ENCODE measurements at regions not wholly inside any gene's neighbourhood (a gene's known extent, or its start where the extent isn't known, plus 50 kb on each side); places are given as distances from the start of the nearest gene placed in this dataset.

DNA sequence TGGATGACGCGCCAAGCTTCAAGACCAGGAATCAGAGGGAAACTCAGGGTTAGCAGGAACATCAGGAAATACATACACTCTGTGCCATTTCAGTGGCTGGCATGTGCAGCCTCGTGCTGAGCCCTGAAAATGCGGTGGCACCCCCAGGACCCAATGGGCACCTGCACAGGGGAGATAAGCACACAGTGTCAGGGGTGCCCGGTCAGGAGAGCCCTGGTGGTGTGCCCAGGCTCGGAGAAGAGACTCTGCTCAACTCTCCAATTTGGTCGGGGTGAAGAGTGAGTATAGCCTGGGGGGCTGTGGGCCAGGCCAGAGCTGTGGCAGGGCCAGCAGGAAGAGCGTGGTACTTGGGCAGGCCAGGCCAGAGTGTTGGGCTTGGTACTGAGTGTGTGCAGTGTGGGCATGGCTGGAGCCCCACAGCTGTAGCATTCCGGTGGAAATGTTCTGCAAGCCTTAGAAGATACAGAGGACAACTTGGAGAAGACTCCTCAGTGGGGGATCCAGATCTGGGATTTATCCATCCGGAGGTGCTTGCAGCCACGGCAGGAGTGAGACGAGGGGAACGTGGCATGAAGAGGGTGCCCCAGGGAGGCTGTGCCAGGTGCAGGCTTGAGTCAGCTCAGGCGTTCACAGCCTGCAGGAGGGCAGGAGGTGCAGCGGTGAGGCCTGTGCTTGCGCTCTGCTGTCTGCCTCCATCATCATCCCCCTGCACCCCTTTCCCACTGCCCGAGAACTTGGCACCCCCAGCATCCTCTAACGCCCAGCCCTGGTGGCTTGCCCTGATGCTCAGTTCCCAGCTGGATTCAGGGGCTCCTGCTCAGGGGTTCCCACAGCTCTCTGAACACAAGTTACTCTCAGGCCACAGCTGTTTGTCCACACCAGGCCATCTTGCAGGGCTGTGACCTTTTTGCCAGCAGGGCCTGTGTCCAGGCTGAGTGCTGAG is 451.7 kb upstream of the HS6ST1 start:
- no peaks in the 10 kb centered on the region for H3K27me3 ChIP-seq (ENCODE audit: insufficient read depth, low read length)
- no peaks in the 10 kb centered on the region for H3K4me1 ChIP-seq (ENCODE audit: insufficient read depth, low read length)
- no peak overlapping the region for H3K4me3 ChIP-seq (ENCODE audit: low read length)
- H3K9me3 ChIP-seq (ENCODE audit: low read depth, low read length), result no peaks in the 10 kb centered on the region

DNA sequence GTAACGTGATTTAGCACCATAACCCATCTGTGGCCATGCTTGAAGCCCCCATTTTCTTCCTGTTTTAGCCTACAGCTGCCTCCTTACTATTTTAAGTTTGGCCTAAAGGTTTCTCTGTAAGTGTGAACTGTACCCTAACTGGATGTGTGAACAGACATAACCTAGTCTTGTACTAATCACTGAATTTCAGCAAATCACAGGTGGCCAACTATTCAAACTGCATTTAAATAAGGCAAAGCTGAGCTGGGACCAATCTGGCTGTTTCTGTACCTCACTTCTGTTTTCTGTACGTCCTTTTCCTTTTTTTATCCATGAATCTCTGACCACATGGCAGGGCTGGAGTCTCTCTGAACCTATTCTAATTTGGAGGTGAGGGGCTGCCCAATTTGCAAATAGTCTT is 452.7 kb upstream of the HS6ST1 start:
- no peak overlapping the region for H3K4me3 ChIP-seq (ENCODE audit: low read length)
- H3K4me1 ChIP-seq (ENCODE audit: insufficient read depth, low read length), result no peaks in the 10 kb centered on the region
- H3K9me3 ChIP-seq (ENCODE audit: low read depth, low read length), result no peaks in the 10 kb centered on the region
- H3K27me3 ChIP-seq (ENCODE audit: insufficient read depth, low read length), result no peaks in the 10 kb centered on the region

DNA sequence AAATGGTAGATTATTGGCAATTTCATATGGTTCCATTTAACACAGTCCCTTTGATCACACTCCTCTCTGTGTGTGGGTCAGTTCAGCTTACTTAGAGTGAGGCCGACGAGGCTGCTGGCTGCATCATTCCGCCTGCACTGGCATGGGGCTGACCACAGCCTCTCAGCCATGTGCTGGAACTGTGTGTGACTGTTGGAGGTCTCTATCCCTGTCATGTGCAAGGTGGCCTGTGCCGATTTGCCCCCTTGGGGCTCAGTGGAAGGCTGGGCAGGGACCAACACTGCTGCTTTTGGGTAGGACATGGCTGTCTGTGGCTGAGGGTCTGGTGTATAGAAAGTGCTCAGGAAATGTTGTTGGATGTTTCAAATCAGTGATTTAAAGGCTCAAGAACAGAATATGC is 454.0 kb upstream of the HS6ST1 start:
- no peaks in the 10 kb centered on the region for H3K9me3 ChIP-seq (ENCODE audit: low read depth, low read length)
- H3K4me1 ChIP-seq (ENCODE audit: insufficient read depth, low read length), result no peaks in the 10 kb centered on the region
- H3K4me3 ChIP-seq (ENCODE audit: low read length), result no peak overlapping the region
- no peaks in the 10 kb centered on the region for H3K27me3 ChIP-seq (ENCODE audit: insufficient read depth, low read length)

DNA sequence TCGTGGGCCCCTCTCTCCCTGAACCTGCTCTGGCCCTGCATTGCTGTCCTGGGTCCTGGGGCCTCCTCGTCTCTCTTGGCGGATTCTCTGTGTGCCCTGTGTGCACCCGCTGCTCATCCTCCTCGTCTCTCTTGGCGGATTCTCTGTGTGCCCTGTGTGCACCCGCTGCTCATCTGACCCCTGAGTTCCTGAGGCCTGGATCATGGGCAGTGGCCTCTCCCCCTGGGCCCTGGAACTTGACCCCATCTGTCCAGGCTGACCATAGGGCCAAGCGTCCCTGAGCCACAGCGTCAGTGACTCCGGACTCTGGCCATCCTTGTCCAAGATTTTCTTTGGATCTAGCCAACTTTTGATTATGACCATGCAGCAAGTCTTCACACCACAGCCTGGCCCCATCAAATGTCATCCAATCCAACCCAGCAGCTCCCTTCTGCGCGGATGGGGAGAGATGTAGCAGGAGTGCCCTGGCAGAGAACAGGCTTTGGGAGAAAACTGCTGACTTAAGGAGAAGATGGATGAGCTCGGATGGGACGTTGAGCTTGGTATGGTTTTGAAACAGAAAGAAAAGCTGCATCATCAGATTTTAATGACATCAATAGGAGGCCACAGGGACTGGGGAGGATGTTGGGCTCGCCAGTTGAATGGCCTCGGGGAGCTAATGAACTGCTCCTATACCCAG is 455.1 kb upstream of the HS6ST1 start:
- Histone ChIP-seq H3K4me1 (ENCODE audit: insufficient read depth, low read length) (no peaks in the 10 kb centered on the region), H3K27me3 (ENCODE audit: insufficient read depth, low read length) (no peaks in the 10 kb centered on the region), H3K9me3 (ENCODE audit: low read depth, low read length) (no peaks in the 10 kb centered on the region), H3K4me3 (ENCODE audit: low read length) (no peak overlapping the region)

DNA sequence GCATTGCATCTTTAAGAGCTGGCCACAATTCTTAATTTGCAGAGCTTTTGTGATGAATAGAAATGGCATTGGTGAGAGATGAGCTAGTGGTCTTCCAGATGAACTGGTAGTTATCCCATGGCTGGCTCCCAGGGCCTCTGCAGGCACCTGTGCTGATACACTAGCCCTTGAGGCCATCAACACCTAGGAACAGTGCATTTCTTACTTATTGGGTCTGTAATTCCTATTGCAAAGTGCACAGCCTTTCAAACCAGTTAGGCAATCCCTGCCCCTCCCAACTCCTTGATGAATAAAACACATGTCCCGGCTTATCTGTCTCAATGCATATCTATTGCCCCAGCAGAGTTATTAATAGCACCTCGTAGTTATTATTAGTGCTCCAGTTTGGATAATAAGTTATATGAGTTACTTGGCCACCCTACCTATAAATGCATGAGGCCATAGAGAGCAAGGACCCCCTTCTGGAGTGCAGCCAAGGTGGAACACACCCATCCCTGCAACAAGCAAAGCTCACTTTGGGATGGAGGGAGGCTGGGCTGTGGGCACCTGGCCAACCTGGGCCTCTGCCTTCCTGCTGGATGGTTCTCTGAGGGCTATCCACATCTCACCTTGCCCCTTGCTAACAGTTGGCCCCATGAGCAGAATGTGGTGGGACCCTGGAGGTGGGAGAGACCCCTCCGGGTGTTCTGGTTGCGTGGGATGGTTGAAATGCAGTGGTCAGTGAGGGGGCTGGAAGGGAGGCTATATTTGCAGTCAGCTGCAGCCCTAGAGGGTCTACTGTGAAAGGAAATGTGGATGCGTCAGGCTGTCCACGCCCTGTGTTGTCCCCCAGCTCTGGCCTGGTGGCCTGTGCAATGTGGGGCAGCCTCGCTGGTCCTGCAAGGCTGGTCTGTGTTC is 455.9 kb upstream of the HS6ST1 start:
- H3K27me3 ChIP-seq (ENCODE audit: insufficient read depth, low read length), result no peaks in the 10 kb centered on the region
- H3K4me3 ChIP-seq (ENCODE audit: low read length), result no peak overlapping the region
- H3K4me1 ChIP-seq (ENCODE audit: insufficient read depth, low read length), result no peaks in the 10 kb centered on the region
- H3K9me3 ChIP-seq (ENCODE audit: low read depth, low read length), result no peaks in the 10 kb centered on the region

DNA sequence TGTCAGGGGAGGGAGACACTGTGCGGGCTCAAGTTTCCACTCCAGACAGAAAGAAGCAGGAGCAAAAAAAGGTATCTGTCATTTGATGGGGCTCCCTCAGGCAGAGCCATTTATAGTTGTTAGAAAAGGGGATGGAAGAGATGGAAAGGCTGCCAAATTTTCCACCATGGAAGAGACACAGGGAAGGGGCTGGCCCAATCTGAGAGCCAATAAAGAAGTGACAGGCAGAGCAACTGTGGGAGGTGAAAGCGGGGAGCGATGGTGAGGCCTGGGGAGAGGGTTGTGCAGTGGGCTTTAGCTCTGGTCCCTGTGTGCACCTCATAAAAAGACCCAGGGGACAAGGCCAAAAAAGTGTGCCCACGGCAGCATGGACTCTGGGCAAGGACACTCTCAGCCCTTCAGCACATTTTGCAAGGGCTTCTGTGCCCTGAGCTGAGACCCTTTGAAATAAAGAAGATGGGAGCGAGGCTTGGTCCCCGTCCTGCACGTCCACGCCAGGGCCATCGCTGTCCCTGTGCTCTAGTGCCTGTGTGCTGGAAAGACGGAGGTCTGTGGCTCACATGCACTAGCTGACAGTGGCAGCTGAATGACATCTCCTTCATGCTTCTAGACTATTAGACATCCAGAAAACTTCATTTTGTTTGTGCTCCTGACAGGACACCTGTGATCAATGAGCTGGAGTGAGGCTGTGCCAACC is 456.7 kb upstream of the HS6ST1 start:
- Histone ChIP-seq H3K27me3 (ENCODE audit: insufficient read depth, low read length) (no peaks in the 10 kb centered on the region), H3K9me3 (ENCODE audit: low read depth, low read length) (no peaks in the 10 kb centered on the region), H3K4me1 (ENCODE audit: insufficient read depth, low read length) (no peaks in the 10 kb centered on the region), H3K4me3 (ENCODE audit: low read length) (no peak overlapping the region)

DNA sequence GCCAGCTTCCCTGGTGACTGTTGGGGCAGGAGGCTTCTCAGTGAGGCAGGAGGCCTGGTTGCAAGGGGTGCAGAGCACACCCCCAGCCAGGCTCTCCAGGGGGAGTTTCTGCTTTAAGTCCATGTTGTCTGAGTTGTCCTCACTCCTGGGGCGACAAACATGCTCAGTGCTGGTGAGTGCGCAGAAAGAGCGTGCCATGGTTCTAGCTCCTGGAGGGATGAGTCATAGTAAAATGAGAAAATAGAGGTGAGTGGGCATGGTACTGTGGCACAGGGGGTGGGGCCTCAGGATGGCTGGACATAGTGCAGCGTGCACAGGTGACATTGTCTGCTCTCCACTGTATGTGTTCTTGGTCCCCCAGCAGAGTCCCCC is 457.2 kb upstream of the HS6ST1 start:
- no peaks in the 10 kb centered on the region for H3K27me3 ChIP-seq (ENCODE audit: insufficient read depth, low read length)
- no peak overlapping the region for H3K4me3 ChIP-seq (ENCODE audit: low read length)
- H3K9me3 ChIP-seq (ENCODE audit: low read depth, low read length), result no peaks in the 10 kb centered on the region
- H3K4me1 ChIP-seq (ENCODE audit: insufficient read depth, low read length), result no peaks in the 10 kb centered on the region

DNA sequence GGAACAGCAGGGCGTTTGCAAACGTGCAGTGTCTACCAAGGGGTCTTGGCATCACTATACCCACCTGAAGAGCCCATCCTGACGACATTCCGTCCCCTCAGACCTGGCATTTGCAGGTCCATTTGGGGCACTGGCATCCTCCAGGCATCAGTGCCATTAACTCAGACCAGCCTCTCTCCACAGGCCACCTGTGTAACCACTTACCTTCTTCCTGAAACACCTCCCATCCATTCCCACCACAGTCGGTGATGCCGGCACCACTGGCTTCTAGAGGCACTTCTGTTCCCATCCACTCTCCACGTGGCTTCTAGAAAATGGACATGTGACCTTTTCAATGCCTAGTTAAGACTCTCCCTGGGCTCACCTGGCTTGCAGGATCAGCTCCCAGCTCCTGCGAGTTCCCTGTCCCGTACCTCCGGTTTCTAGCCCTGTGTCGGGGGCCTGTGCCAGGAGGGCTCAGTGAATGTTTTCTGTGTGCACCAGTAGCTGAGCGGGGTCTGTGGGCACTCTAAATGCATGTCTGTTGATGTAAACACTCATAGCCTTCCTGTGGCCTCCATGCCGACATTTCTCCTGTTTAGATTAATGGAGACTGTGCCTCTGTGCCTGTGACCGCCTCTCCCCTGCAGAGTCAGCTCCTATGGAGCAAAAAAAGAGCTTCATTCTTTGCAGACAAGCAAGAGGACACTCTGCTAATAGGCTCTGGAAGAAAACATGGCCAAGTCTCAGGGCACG is 458.0 kb upstream of the HS6ST1 start:
- no peaks in the 10 kb centered on the region for H3K9me3 ChIP-seq (ENCODE audit: low read depth, low read length)
- no peaks in the 10 kb centered on the region for H3K27me3 ChIP-seq (ENCODE audit: insufficient read depth, low read length)
- H3K4me3 ChIP-seq (ENCODE audit: low read length), result no peak overlapping the region
- no peaks in the 10 kb centered on the region for H3K4me1 ChIP-seq (ENCODE audit: insufficient read depth, low read length)

DNA sequence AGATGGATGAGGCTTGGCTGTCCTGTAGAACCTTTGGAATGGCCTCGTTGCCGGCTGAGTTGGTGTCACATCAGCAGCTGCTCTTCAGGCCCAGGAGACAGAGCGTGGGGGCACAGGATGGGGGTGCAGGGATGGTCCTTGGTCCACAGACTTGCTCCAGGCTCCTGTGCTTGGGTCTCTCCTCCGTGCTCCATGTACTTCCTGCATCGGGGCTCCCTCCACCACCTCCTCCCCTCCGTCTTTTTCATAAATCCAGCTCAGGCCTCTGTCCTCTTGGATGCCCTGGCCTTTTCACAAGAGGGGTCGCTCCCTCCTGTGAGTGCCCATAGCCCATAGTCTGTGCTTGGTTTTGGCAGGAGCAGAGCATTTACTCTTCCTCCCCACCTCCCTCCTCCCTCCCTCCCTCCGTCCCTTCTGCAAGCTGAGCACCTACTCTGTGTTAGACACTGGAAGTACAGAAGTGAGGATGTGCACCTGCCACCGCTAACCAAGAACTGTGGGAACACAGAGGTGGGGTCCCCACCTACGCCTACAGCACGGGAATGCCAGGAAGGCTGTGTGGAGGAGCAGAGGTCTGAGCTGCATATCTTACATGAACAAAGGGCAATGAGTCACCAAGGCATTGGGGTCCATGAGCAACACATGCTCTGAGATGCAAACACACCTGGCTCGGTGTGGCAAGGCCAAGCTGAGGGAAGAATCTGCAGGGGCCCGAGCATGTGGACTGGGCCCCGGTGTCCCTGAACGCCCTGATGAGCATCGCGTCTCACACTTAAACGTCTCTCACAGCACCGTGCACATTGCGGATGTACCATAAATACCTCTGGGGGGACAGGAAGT is 458.7 kb upstream of the HS6ST1 start:
- Histone ChIP-seq H3K27me3 (ENCODE audit: insufficient read depth, low read length) (no peaks in the 10 kb centered on the region), H3K4me1 (ENCODE audit: insufficient read depth, low read length) (no peaks in the 10 kb centered on the region), H3K9me3 (ENCODE audit: low read depth, low read length) (no peaks in the 10 kb centered on the region)

DNA sequence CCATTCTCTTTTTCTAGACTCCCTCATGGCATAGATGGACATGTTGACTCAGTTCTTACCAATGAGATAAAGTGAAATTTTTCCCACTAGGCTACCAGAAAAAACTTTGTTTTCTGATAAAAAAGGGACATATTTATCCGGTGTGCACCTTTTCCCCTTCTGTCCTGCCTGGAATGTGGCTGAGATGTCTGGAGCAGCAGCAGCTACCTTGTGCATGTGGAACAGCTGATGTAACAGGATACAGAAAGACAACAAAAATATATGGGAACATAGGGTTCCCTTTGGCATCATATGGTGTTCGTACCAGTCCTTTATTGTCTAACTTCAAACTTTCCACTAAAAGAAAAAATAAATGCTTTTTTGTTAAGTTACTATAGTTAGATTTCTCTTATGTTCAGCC is 460.2 kb upstream of the HS6ST1 start:
- H3K27me3 ChIP-seq (ENCODE audit: insufficient read depth, low read length), result no peaks in the 10 kb centered on the region
- H3K4me3 ChIP-seq (ENCODE audit: low read length), result no peak overlapping the region
- H3K9me3 ChIP-seq (ENCODE audit: low read depth, low read length), result no peaks in the 10 kb centered on the region
- no peaks in the 10 kb centered on the region for H3K4me1 ChIP-seq (ENCODE audit: insufficient read depth, low read length)

More for the DNA sequence above, 458.7 kb upstream of the HS6ST1 start:
- H3K4me3 ChIP-seq (ENCODE audit: low read length), result no peak overlapping the region

DNA sequence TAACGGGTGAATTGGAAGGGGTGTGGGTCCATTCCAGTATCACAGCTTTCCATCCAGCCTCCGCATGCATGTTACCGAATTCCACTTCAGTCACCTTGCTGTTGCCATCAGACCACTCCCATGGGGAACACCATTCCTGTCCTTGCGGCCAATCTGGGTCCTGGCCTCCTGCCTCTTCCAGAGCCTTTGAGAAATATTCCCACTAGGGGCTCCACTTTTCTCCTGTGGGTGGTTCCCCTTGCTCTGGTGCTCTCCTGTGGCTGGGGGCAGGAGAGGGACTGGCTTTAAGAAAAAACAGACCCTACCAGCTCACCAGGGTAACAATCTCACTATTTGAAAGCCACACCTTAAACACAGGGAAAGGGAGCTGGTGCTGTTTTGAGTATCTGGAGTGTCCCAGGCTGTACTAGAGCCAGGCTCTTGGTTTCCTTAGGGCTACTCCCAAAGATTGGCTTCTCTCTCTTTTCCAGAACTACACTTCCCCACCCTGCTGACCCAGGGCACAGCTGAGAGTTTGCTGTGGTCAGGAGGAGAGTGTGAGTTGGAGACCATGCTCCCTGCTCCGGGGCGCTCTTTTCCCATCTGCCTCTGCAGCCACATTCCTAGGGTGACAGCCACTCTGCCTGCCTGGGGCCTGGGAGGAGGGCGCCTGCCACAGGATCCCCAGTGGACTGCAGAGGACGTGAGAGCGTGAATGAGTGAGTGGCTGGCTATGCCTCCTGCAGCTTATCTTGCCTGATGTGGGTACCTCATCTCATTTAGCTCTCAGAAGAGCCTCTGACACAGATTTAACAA is 460.8 kb upstream of the HS6ST1 start:
- no peak overlapping the region for H3K4me3 ChIP-seq (ENCODE audit: low read length)
- no peaks in the 10 kb centered on the region for H3K4me1 ChIP-seq (ENCODE audit: insufficient read depth, low read length)
- no peaks in the 10 kb centered on the region for H3K9me3 ChIP-seq (ENCODE audit: low read depth, low read length)
- H3K27me3 ChIP-seq (ENCODE audit: insufficient read depth, low read length), result no peaks in the 10 kb centered on the region

DNA sequence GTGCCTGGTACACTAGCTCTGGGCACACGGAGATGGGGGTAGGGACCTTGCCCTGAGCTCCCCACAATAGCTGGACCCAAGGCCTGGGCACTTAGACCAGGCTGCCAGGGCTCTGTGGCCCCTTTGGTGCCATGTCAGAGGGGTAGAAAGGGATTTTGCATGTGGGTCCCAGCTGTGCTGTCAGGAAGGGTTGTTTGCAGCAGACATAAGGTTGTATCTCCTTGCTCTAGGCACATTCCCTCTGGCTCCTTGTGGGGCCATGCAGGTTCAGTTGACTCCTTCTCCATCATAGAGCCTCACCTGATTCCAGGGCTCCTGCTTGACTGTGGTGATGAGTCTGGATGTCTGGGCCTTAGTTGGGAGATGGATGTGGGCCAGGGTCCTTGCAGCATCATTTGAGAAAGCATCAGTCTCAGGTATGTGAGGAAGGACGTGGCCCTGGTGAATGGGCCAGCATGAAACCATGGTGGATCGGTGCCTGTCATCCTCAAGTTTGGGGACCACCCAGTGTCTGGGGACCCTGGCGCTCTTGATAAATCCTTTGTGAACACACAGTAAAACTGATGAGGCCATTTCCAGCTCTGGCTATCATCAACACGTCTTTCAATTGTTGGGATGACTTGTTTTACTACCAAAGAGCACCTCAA is 461.9 kb upstream of the HS6ST1 start:
- Histone ChIP-seq H3K4me1 (ENCODE audit: insufficient read depth, low read length) (no peaks in the 10 kb centered on the region), H3K4me3 (ENCODE audit: low read length) (no peak overlapping the region)

More for the DNA sequence above, 461.9 kb upstream of the HS6ST1 start:
- Histone ChIP-seq H3K9me3 (ENCODE audit: low read depth, low read length) (no peaks in the 10 kb centered on the region), H3K27me3 (ENCODE audit: insufficient read depth, low read length) (no peaks in the 10 kb centered on the region)

Measured in mononuclear cell (primary cell).